CD4-positive, alpha-beta T cell treated with Interleukin-21 for 1 hour (primary cell): ENCODE measurements at regions not wholly inside any gene's neighbourhood (a gene's known extent, or its start where the extent isn't known, plus 50 kb on each side); places are given as distances from the start of the nearest gene placed in this dataset.

Experiments used
- DNase-seq: peaks from one replicate; pipeline ENCODE4 v3.0.0-alpha.2; 2020

DNA sequence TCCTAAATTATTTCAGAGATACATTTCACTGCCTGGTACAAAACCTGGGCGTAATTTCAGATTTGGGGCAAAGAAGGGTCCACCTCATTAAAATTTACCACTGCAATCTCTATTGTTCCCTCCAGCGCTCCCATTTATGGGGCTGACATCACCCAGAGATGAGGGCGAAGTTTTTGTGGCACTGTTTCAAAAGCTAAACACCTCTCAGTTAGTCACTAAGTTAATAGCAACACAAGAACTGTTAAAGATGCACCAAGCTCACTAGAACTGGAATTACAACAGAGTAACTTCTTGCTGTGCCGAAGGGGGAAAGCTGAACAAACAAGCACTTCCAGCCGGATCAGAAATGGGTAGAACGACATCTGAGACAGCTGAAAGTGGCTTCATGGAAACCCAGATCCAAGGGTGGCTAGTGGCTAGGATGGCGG is 179.4 kb downstream of the GATA3 start:
- no peak for DNase-seq

DNA sequence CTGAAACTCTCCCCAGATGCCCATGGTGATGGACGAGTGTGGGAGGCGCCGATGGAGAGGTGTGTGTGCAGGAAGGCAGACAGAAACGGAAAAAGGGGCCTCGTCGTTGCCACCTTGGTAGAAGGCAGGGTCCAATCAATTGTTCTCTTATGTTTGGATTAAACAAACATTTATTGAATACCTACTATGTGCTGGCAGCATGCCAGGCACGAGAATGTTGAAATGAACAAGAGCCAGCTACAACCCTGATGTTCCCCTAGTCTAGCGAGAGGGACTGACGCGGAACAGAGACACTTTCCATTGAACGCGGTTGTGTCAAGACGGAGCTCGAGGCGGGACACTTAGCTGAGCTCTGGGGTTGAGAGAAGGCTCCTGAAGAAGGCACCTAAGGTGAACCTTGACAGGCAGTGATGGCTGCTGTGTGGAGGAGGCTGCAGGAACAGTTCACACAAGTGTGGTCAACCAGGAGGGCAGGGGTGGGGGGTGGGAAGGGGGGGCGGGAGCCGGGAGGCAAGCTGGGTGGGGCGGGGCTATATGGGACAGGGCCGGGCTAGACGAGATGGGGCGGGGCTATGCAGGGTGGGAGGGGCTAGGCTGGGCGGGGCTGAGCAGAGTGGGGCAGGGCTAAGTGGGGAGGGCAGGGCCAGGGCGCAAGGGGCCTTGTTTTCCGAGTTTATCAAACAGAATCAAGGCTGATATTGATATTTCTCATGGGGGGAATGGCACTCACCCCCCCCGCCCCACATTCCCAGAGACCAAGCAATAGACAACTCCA is 181.0 kb downstream of the GATA3 start:
- DNase-seq: no peak

GRCh38 chr10:8238986-8239385 is 184.5 kb downstream of the GATA3 start:
- DNase-seq: peak; percentile 33

DNA sequence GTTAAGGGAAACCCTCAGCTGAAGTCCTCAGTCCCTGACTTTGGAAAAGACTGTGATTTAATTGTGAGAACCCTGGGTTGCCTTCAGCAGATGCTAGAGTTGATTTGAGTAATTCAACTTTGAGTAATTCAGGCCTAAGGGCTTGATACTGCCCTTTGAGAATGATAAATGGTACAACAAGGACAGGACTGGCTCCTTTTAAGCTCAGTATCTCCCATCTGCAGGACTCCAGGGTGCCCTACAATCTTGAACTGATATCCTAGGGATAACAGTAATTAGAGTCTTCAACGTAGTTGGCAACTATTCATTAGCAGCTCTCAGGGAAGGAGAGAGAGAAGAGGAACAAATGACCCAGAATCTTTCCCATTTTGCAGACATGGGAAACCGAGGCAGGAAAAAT is 186.4 kb downstream of the GATA3 start:
- no peak for DNase-seq

DNA sequence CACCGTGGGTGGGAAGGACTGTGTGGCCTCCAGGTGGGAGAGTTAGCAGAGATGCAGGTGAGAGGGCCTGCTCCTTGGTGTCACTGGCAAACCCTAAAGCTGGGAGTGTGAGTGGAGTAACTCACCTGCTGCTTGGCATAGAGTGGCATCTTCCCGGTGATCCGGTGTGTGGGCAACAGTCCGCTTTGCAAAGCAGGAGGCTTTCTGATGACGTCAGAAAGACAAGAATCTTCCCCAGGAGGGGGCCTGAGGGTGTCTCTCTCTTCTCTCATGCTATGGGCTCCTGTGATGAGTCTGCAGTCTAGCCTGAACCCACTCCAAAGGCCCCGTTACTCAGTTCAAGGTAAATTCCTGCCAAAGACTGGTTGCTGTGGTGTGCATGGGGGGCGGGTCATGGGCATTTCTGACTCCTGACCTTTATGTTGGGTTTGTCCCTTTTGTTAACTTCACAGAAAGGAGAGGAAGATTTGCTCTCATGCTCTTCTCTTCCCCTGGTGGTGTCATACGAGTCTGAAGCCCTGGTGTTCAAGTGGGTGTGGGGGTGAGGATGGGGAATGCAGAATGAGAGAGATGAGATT is 187.9 kb downstream of the GATA3 start:
- DNase-seq: no peak

DNA sequence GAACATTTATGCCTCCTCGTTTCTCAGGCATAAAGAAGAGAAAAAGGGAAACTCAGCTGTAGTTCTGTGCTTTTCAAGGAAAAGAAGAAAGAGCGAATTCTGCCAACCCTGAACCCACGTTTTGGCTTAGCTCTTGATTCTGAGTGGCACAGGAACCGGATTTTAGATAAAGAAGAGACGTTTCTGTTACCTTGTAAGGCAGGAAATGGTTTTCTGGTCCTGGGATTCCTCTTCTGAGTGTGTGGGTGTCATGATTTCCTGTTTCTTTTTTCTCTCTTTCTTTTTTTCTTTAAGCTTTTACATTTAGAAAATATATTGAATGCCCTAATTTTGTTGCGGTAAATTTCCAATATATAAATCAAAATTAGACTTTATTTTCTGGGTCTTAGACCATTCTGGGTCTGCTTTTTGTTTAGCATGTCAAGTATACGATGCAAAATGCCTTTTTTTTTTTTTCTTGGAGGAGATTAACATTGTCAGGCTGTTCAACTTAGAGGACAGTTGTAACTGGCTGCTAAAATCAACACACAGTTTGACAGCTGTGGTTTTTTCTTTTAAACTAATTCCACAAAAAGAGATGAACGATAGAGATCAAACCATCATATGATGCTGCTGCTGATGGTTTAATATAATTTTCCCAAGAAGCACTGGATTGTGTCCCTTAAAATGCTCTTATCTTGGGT is 190.8 kb downstream of the GATA3 start:
- DNase-seq: peak; percentile 59

GRCh38 chr10:8245814-8246142 is 191.3 kb downstream of the GATA3 start:
- DNase-seq: no peak

DNA sequence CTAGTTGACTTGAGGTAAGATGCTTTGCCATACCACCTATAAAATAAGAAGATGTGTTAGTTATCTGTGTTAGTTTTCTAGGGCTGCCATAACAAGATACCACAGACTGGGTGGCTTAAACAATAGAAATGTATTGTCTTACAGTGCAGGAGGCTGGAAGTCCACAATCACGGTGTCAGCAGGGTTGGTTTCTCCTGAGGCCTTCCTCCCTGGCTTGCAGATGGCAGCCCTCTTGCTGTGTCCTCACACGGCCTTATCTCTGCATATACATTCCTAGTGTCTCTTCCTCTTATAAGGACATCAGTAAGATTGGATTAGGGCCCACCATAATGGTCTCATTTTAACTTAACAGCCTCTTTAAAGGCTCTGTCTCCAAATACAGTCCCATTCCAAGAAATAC is 192.1 kb downstream of the GATA3 start:
- DNase-seq: no peak

DNA sequence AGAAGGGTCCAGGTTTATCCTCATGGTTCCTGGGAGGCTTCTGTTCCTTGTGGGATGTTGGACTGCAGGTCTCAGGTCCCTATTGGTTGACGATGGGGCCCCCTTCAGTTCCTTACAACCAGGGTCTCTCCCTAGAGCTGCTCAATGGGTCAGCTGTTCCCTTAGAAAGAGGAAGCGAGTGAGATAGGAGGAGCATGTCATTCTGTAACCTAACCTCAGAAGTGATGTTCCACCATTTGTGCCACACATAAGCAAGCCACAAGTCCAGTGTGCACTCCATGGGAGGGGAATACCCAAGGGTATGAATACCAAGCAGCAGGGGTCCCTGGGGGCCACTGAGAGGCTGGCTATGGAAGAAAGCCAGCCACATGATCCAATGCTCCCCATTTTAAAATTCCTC is 192.7 kb downstream of the GATA3 start:
- DNase-seq: no peak

DNA sequence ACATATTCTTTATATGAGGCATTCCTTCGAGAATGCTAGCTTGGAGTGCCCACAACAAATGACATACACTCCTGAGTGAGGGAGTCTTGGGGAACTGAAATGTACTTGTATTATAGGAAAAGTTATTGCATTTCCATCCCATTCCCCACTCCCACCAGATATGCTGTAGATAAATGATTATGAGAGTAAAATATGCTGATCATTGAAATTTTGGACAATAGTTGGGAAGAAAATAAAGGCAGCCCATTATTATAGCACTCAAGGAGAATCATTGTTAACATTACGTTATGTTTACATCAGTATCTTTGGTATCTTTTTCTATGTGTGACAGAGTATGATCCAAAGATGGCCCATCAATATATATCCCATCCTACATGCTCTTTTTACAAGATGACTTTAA is 194.4 kb downstream of the GATA3 start:
- DNase-seq: no peak

DNA sequence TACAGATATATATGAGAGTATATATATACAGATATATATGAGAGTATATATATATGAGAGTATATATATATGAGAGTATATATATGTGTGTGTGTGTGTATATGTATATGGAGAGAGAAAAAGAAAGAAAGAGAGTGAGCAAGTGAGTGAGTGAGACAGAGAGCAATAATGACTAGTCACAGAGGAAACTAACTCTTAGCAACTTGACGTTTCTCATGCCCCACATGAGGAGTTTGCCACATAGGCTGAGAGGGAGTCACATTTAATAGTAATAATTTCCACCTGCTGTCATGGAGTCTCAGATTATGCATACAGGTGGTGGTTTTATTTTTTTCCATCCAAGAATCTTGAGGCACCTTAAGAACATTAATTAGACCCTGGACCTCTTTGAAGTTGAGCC is 199.9 kb downstream of the GATA3 start:
- no peak for DNase-seq

- no peak for DNase-seq
Observed at GRCh38 chr10:8255301-8255700, 200.8 kb downstream of the GATA3 start.

DNA sequence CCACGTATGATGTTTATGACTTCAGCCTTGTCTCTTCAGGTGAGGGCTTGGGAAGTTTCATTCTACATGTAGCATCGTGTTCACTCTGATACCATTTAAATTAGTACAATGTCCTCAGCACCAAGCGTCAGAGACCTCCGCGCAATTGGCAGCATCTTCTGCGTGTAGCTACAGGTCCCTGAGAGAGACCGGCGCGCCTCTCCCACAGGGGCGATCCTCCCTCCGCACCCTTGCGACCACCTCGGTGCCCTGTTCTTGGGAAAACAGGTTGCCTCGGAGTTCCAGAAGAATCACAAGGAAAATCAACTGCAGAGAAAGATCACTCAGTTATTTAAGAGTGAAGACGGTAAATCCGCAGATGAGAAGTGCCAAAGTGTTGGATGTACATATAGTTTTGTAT is 206.2 kb downstream of the GATA3 start:
- DNase-seq: no peak

DNA sequence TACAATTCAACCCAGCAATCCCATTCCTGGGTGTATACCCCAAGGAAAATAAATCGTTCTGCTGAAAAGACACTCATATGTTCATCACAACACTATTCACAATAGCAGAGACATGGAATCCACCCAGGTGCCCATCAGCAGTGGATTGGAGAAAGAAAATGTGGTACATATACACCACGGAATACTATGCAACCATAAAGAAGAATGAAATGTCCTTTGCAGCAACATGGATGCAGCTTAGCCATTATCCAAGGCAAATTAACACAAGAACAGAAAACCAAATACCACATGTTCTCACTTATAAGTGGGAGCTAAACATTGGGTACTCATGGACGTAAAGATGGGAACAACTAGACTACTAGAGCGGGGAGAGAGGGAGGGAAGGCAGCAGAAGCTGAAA is 207.8 kb downstream of the GATA3 start:
- no peak for DNase-seq

- no peak for DNase-seq
Observed at GRCh38 chr10:8269976-8270375, 215.5 kb downstream of the GATA3 start.

DNA sequence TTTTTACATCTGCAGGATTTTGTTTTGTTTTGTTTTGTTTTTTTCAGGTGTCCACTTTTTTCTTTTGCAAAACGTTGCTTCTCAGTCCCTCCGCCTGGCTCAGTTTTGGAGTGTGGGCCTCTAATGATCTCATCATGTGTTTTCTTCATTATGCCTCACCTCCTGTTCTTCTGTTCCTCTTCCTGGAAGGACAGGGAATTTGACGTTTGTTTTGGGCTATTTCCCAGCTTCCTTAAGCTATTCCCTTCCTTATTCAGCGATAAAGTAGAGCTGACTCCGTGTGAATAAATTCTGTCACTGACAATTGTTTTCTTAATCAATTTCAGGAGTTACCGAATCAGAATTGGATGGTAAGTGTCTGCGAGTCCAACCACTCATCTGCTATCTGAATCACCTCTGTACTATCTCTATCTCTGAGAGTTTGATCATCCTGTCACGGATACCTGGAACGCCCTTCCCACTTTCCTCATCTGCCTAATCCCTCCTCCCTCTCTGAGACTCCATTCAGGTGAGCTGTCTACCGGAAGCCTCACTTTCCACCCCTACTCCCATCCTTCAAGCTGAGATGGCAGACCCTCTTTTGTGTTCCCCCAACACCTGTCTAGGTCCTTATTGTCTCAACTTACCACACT is 218.4 kb downstream of the GATA3 start:
- DNase-seq: no peak

DNA sequence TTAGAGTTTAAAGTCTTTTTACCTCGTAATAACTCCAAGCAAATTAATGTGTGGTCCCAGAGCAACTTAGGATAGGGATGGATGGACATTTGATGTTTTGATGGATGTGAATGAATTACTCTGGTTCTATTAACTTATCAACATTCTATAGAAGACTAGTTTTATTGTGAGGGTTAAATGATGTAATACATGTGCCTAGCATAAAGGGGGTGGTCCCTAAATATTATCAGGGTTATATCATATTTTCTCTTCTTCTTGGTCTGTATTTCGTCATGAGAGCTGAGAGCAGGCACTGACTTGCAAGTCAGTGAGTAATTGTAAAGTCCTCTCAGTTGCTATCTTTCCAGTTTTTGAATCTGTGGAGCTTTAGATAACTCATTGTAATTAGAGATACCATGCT is 219.3 kb downstream of the GATA3 start:
- no peak for DNase-seq

DNA sequence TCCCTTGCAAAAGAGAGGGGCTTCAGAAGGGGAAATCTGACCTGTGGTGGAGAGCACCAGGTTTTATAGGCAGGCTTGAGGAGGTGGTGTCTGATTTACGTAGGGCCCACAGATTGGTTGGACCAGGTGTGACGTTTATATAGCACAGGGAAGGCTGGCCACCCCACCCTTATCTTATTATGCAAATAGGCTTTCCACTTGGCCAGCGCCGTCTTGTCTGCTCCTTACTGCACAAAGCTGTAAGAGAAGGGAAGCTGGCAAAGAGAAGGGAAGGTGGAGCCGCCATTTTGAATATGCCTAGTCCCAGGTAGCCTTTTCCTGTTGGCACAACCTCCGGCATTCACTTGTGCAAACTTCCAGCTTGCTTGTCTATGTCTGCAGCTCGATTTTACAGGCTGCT is 221.4 kb downstream of the GATA3 start:
- DNase-seq: no peak

DNA sequence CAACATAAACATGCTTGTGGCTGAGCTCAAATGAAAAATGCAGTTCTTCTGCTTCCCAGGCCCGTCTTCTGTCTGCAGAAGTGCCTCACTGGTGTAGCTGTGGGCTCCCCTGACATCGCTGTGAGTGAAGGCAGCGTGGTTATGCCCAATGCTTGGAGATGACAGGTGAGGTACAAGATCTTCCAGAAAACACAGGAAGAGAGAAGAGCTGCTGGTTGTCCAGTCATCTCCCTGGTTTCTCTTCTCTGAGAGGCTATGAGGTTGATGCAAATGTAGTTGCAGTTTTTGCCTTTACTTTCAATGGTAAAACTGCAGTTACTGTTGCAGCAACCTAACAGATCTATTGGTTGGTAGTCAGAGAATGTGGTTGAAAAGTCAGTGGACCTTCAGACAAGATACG is 223.6 kb downstream of the GATA3 start:
- DNase-seq: no peak

GRCh38 chr10:8279598-8279997 is 225.1 kb downstream of the GATA3 start:
- no peak for DNase-seq

- no peak for DNase-seq
Observed at GRCh38 chr10:8280946-8281345, 226.5 kb downstream of the GATA3 start.

- peak; percentile 5 for DNase-seq
Observed at GRCh38 chr10:8282340-8282739, 227.9 kb downstream of the GATA3 start.

DNA sequence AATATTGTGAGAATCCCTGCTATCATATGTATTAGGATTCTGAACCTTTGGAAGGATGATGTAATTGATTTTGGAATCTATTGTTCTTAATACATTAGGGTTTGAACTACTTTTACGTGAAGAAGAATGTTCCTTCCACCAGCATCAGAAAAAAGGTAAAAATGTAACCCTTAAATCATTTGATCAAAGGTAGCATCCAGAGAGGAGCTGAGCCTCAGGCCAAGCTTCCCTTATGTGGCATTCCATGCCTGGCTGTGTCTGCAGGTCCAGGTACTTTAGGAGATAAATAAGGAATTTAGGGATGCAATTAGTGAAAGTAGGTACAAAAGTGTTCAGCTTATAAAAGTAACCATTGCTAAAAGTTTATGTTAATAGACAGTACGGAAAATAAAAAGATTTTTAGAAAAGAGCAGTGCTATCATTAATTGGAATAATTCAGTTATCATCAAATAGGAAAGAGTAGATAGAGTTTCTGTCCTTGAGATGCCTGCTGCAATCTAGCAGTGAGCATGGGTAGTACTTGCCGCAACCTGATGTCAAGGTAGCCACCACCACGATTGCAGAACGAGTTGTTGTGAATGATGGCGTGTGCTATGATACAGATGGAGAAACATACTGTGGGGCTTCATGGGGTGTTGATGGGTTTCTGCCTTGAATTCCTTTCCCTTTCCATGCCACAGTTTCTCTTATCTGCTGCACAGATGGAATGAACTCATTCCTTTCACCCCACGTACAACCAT is 228.8 kb downstream of the GATA3 start:
- DNase-seq: no peak
